ENCODE measurements at regions not wholly inside any gene's neighbourhood (a gene's known extent, or its start where the extent isn't known, plus 50 kb on each side); places are given as distances from the start of the nearest gene placed in this dataset.

DNA sequence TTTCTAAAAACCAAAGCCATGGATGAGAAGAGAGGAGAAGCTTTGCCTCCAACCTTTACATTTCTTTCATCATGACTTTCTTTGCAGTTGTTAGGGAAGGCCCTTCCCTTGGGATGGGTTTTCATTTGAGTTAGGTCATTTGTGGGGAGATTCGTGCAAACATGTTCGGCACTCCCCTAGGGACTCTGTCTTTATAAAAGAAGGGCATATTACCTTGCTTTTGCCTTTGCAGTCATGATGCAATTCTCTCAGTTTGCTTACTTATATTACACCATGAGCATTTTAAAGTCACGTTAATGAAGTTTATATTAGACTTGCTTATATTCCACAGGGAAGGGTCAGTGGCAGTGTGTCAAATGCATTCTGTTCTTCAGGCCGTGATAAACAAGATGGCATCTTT is 289.3 kb upstream of the WWC1 start:
- H3K9me3 ChIP-seq (ENCODE audit: control insufficient read depth, low read length), result no peaks in the 10 kb centered on the region
- H3K36me3 ChIP-seq (ENCODE audit: control insufficient read depth, insufficient read depth, low read length), result no peaks in the 10 kb centered on the region
- no peak overlapping the region for H3K27ac ChIP-seq (ENCODE audit: insufficient read depth, low read length, poor library complexity, severe bottlenecking)
- H3K27me3 ChIP-seq (replicated peaks; ENCODE audit: control insufficient read depth, insufficient read depth, low read length, poor library complexity, severe bottlenecking), result no peaks in the 10 kb centered on the region
- no peaks in the 10 kb centered on the region for H3K4me1 ChIP-seq (ENCODE audit: control insufficient read depth, insufficient read depth, low read length, poor library complexity, severe bottlenecking)
- no peak for DNase-seq
- no peak overlapping the region for H3K4me3 ChIP-seq (ENCODE audit: insufficient read depth, low read depth, low read length, poor library complexity, severe bottlenecking)

DNA sequence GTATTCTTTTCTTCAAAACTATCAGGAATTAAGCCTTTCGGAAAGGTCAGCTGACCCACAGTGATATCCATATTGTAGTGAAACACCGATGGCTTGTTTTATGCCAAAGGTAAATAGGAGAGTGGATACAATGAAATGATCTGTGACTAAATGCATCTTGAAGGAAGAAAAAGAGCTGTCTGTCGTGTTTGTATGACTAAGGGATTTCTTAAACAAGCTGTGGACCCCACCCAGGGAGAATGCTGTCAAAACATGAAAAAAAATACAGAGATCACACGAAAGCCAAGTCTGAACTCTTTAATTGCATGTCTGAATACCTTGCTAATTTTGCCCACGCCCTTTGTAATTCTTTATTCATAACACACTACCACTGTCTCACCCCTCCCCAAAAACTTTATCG is 286.4 kb upstream of the WWC1 start:
- Histone ChIP-seq H3K27ac (ENCODE audit: insufficient read depth, low read length, poor library complexity, severe bottlenecking) (no peak overlapping the region), H3K36me3 (ENCODE audit: control insufficient read depth, insufficient read depth, low read length) (no peaks in the 10 kb centered on the region), H3K9me3 (ENCODE audit: control insufficient read depth, low read length) (no peaks in the 10 kb centered on the region), H3K4me3 (ENCODE audit: insufficient read depth, low read depth, low read length, poor library complexity, severe bottlenecking) (no peak overlapping the region), H3K4me1 (ENCODE audit: control insufficient read depth, insufficient read depth, low read length, poor library complexity, severe bottlenecking) (no peaks in the 10 kb centered on the region), H3K27me3 (replicated peaks; ENCODE audit: control insufficient read depth, insufficient read depth, low read length, poor library complexity, severe bottlenecking) (no peaks in the 10 kb centered on the region)
- no peak for DNase-seq

DNA sequence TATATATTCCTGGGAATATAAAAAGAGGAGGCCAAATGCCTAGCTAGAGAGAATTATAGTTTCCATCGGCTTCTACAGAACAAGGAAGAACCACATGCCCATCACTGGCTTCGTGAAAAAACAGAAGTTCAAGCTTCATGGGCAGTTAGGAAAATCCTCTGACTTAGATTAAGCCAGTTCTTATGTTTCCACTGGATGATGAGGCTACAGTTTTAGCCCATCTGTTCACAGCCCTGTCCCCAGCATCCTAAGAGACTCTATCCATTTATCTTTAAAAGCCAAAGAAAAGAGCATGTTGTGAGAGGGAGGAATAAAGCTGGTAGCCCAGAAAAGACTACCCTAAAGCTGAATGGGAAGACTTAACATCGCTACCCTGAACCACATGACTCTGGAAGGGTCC is 285.5 kb upstream of the WWC1 start:
- no peaks in the 10 kb centered on the region for H3K9me3 ChIP-seq (ENCODE audit: control insufficient read depth, low read length)
- no peak overlapping the region for H3K4me3 ChIP-seq (ENCODE audit: insufficient read depth, low read depth, low read length, poor library complexity, severe bottlenecking)
- no peak for DNase-seq
- no peaks in the 10 kb centered on the region for H3K27me3 ChIP-seq (replicated peaks; ENCODE audit: control insufficient read depth, insufficient read depth, low read length, poor library complexity, severe bottlenecking)
- H3K36me3 ChIP-seq (ENCODE audit: control insufficient read depth, insufficient read depth, low read length), result no peaks in the 10 kb centered on the region
- H3K4me1 ChIP-seq (ENCODE audit: control insufficient read depth, insufficient read depth, low read length, poor library complexity, severe bottlenecking), result no peaks in the 10 kb centered on the region
- H3K27ac ChIP-seq (ENCODE audit: insufficient read depth, low read length, poor library complexity, severe bottlenecking), result no peak overlapping the region

DNA sequence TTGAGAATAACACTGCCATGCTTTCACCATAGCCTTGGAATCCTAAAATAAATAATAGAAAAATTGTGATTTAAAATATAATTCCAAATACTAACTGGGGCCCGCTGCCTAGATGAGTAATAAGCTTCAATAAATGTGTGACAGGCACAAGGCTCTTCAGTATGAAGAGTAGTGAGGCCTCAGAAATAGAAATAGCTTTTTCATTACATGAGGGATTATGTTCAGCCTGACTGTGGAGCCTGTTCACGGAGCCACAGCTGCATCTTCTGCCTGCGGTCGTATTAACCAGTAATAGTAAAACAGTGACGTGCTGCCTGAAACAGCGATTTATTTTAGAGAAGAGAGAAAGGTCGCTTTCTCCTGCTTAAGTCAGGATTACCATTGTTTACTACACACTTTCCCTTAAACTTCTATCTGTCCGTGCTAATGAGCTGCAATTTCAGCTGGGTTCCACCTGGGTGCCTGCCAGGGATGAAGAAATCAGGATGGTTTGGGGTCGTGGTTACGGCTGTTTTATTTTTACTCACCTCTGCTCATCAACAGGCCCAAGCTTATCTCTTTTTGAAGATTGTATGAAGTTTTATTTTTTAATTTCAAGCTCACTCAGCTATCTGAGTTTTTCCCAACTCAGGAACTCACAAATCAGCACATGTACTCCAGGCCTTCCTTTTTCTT is 284.9 kb upstream of the WWC1 start:
- H3K4me3 ChIP-seq (ENCODE audit: insufficient read depth, low read depth, low read length, poor library complexity, severe bottlenecking), result no peak overlapping the region
- no peak for DNase-seq
- no peak overlapping the region for H3K27ac ChIP-seq (ENCODE audit: insufficient read depth, low read length, poor library complexity, severe bottlenecking)
- no peaks in the 10 kb centered on the region for H3K36me3 ChIP-seq (ENCODE audit: control insufficient read depth, insufficient read depth, low read length)
- no peaks in the 10 kb centered on the region for H3K4me1 ChIP-seq (ENCODE audit: control insufficient read depth, insufficient read depth, low read length, poor library complexity, severe bottlenecking)
- H3K9me3 ChIP-seq (ENCODE audit: control insufficient read depth, low read length), result no peaks in the 10 kb centered on the region
- no peaks in the 10 kb centered on the region for H3K27me3 ChIP-seq (replicated peaks; ENCODE audit: control insufficient read depth, insufficient read depth, low read length, poor library complexity, severe bottlenecking)

DNA sequence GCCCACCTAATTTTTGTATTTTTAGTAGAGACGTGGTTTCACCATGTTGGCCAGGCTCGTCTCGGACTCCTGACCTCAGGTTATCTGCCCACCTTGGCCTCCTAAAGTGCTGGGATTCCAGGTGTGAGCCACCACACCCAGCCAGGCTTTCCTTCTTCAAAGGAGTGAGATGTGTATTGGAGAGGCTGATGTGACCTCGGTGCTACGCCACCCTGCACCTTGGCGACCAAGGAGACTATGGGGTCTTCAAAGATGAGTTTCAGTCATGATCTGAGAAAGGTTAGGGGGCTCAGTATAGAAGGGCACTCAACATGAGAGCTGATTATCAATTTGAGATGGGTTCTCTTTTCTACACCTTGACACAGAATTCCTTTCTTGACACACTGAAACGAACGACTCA is 284.2 kb upstream of the WWC1 start:
- Histone ChIP-seq H3K4me1 (ENCODE audit: control insufficient read depth, insufficient read depth, low read length, poor library complexity, severe bottlenecking) (no peaks in the 10 kb centered on the region), H3K9me3 (ENCODE audit: control insufficient read depth, low read length) (no peaks in the 10 kb centered on the region)
- DNase-seq, result no peak

DNA sequence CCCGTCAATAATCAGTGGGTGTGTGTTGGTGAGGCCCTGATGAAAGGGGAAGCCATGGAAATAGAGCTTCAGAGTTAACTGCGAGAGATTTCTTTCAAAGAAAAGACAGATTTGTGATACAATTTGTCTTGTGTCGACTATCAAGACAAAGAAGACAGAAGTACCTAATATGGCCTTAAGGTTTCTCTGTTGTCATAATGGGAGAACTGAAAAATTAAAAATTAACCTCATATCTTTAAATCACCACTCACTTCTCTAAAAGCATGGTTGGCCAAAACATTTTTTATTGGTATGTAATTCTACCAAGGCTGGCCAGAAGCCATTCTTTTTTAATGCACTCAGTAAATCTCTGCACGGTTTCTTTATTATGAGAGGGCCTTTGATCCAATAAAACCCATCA is 282.9 kb upstream of the WWC1 start:
- H3K27ac ChIP-seq (ENCODE audit: insufficient read depth, low read length, poor library complexity, severe bottlenecking), result no peak overlapping the region
- H3K4me1 ChIP-seq (ENCODE audit: control insufficient read depth, insufficient read depth, low read length, poor library complexity, severe bottlenecking), result no peaks in the 10 kb centered on the region
- no peaks in the 10 kb centered on the region for H3K36me3 ChIP-seq (ENCODE audit: control insufficient read depth, insufficient read depth, low read length)
- DNase-seq, result no peak
- no peak overlapping the region for H3K4me3 ChIP-seq (ENCODE audit: insufficient read depth, low read depth, low read length, poor library complexity, severe bottlenecking)
- H3K9me3 ChIP-seq (ENCODE audit: control insufficient read depth, low read length), result no peaks in the 10 kb centered on the region
- no peaks in the 10 kb centered on the region for H3K27me3 ChIP-seq (replicated peaks; ENCODE audit: control insufficient read depth, insufficient read depth, low read length, poor library complexity, severe bottlenecking)

More for the DNA sequence above, 284.2 kb upstream of the WWC1 start:
- Histone ChIP-seq H3K27me3 (replicated peaks; ENCODE audit: control insufficient read depth, insufficient read depth, low read length, poor library complexity, severe bottlenecking) (no peaks in the 10 kb centered on the region), H3K36me3 (ENCODE audit: control insufficient read depth, insufficient read depth, low read length) (no peaks in the 10 kb centered on the region), H3K27ac (ENCODE audit: insufficient read depth, low read length, poor library complexity, severe bottlenecking) (no peak overlapping the region), H3K4me3 (ENCODE audit: insufficient read depth, low read depth, low read length, poor library complexity, severe bottlenecking) (no peak overlapping the region)

DNA sequence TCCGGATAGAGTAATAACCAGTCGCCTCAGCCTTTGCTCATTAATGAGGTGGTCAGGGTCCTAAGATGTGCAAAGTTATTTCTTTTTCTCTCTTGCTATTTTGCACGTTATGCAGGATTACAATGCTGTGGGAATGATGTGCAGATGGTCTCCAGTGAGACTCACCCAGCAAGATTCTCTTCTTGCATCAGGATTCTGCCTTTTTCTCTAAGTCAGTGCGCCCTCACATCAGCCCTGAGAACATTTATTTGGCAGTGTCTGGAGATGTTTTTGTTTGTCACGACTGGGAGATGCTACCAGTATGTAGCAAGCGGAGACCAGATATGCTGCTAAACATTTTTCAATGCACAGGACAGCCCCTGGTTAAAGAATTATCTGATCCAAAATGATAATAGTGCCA is 280.3 kb upstream of the WWC1 start:
- Histone ChIP-seq H3K27me3 (replicated peaks; ENCODE audit: control insufficient read depth, insufficient read depth, low read length, poor library complexity, severe bottlenecking) (no peaks in the 10 kb centered on the region), H3K9me3 (ENCODE audit: control insufficient read depth, low read length) (no peaks in the 10 kb centered on the region), H3K36me3 (ENCODE audit: control insufficient read depth, insufficient read depth, low read length) (no peaks in the 10 kb centered on the region), H3K4me1 (ENCODE audit: control insufficient read depth, insufficient read depth, low read length, poor library complexity, severe bottlenecking) (no peaks in the 10 kb centered on the region), H3K27ac (ENCODE audit: insufficient read depth, low read length, poor library complexity, severe bottlenecking) (no peak overlapping the region), H3K4me3 (ENCODE audit: insufficient read depth, low read depth, low read length, poor library complexity, severe bottlenecking) (no peak overlapping the region)
- no peak for DNase-seq

DNA sequence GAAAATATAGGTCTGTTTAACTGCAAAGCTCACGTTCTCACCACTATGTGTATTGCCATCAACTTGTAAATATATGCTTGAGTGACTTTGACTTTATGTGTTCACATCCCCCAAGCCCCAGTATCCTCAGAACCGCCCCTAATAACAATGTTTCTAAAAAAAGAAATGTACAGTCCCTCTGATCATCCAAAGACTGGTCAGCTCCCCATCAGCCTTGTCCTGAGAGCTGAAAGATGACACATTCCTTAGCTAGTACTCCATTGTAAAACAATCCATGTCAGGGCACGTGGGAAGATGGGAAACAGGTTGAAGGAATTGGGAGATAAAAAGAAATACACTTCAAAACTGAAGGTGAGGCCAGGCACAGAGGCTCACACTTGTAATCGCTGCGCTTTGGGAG is 279.4 kb upstream of the WWC1 start:
- H3K4me3 ChIP-seq (ENCODE audit: insufficient read depth, low read depth, low read length, poor library complexity, severe bottlenecking), result no peak overlapping the region
- DNase-seq, result no peak
- H3K4me1 ChIP-seq (ENCODE audit: control insufficient read depth, insufficient read depth, low read length, poor library complexity, severe bottlenecking), result no peaks in the 10 kb centered on the region
- H3K9me3 ChIP-seq (ENCODE audit: control insufficient read depth, low read length), result no peaks in the 10 kb centered on the region
- no peaks in the 10 kb centered on the region for H3K36me3 ChIP-seq (ENCODE audit: control insufficient read depth, insufficient read depth, low read length)
- no peaks in the 10 kb centered on the region for H3K27me3 ChIP-seq (replicated peaks; ENCODE audit: control insufficient read depth, insufficient read depth, low read length, poor library complexity, severe bottlenecking)
- no peak overlapping the region for H3K27ac ChIP-seq (ENCODE audit: insufficient read depth, low read length, poor library complexity, severe bottlenecking)

DNA sequence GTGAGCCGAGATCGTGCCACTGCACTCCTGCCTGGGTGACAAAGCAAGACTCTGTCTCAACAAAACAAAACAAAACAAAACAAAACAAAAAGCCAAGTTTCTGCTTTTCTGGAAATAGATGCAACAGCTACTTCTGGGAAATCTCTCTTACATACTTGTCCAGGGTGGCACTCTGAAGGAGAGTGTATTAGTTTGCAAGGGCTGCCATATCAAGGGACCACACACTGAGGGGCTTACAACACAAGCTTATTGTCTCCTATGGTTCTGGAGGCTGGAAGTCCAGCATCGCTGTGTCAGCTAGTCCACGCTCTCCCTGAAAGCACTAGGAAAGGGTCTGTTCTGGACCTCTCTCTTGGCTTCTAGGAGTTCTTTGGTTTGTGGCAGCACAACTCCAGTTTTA is 277.9 kb upstream of the WWC1 start:
- no peaks in the 10 kb centered on the region for H3K27me3 ChIP-seq (replicated peaks; ENCODE audit: control insufficient read depth, insufficient read depth, low read length, poor library complexity, severe bottlenecking)
- H3K27ac ChIP-seq (ENCODE audit: insufficient read depth, low read length, poor library complexity, severe bottlenecking), result no peak overlapping the region
- H3K36me3 ChIP-seq (ENCODE audit: control insufficient read depth, insufficient read depth, low read length), result no peaks in the 10 kb centered on the region
- H3K9me3 ChIP-seq (ENCODE audit: control insufficient read depth, low read length), result no peaks in the 10 kb centered on the region
- H3K4me1 ChIP-seq (ENCODE audit: control insufficient read depth, insufficient read depth, low read length, poor library complexity, severe bottlenecking), result no peaks in the 10 kb centered on the region
- DNase-seq, result no peak
- H3K4me3 ChIP-seq (ENCODE audit: insufficient read depth, low read depth, low read length, poor library complexity, severe bottlenecking), result no peak overlapping the region

DNA sequence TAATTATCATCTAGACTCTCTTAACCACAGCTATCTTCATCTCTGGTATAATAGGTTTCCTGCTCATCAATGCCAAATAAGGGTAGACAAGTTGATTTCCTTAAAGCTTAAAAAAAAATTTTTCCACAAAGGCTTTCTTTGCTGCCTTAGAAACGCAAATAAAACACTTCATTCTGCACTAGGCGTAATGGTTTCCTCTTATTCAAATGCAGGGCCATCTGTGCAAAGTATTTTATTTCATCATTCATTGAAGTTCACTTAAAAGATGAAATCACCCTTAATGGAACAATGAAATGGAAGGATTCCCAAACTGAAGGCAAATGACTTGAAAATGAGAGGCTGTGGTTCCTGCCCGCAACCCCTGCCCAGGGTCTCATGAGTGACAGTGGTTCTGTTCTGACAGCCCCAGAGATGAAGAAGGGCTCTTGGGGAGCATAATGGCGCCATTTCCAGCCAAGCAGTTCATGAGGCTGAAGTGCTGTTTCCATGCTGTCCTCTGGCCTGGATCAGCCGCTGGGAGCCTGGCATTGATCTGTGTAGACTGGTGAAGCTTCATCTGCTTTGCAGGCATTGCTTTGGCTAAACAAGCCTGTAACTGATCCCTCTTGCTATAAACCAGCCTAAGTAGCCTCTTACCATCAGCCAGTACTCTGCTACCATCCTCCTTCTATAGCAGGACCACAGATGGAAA is 276.9 kb upstream of the WWC1 start:
- H3K27ac ChIP-seq (ENCODE audit: insufficient read depth, low read length, poor library complexity, severe bottlenecking), result no peak overlapping the region
- H3K4me1 ChIP-seq (ENCODE audit: control insufficient read depth, insufficient read depth, low read length, poor library complexity, severe bottlenecking), result no peaks in the 10 kb centered on the region
- H3K36me3 ChIP-seq (ENCODE audit: control insufficient read depth, insufficient read depth, low read length), result no peaks in the 10 kb centered on the region
- no peaks in the 10 kb centered on the region for H3K27me3 ChIP-seq (replicated peaks; ENCODE audit: control insufficient read depth, insufficient read depth, low read length, poor library complexity, severe bottlenecking)
- no peak for DNase-seq
- no peaks in the 10 kb centered on the region for H3K9me3 ChIP-seq (ENCODE audit: control insufficient read depth, low read length)
- H3K4me3 ChIP-seq (ENCODE audit: insufficient read depth, low read depth, low read length, poor library complexity, severe bottlenecking), result no peak overlapping the region

Data from effector memory CD4-positive, alpha-beta T cell (primary cell).